GM19468 (cell line): ENCODE measurements at regions not wholly inside any gene's neighbourhood (a gene's known extent, or its start where the extent isn't known, plus 50 kb on each side); places are given as distances from the start of the nearest gene placed in this dataset.

Experiments used
- ATAC-seq: cut with Tn5 transposase; IDR thresholded peaks from one replicate; pipeline ENCODE4 v1.9.1; 2021; ENCODE audit warnings: mild to moderate bottlenecking, moderate library complexity, moderate number of reproducible peaks; ENCODE audit not compliant: unreplicated experiment; ENCODE audit errors: extremely low read depth

GRCh38 chr1:37085393-37085792, 51.1 kb upstream of the GRIK3 start:
- ATAC-seq, result no peak

GRCh38 chr1:37089750-37090149, 55.4 kb upstream of the GRIK3 start:
- ATAC-seq, result no peak

- ATAC-seq, result no peak
These were observed 56.4 kb upstream of the GRIK3 start for GRCh38 chr1:37090671-37091070.

- no peak for ATAC-seq
These were observed 58.6 kb upstream of the GRIK3 start for GRCh38 chr1:37092937-37093336.

GRCh38 chr1:37094302-37094701, 60.0 kb upstream of the GRIK3 start:
- no peak for ATAC-seq

- ATAC-seq, result no peak
These were observed 62.2 kb upstream of the GRIK3 start for GRCh38 chr1:37096523-37096922.

- ATAC-seq, result no peak
These were observed 63.4 kb upstream of the GRIK3 start for GRCh38 chr1:37097731-37098130.

GRCh38 chr1:37098237-37098636, 63.9 kb upstream of the GRIK3 start:
- no peak for ATAC-seq

- ATAC-seq, result no peak
These were observed 66.0 kb upstream of the GRIK3 start for GRCh38 chr1:37100310-37100709.

GRCh38 chr1:37102656-37103382, 68.5 kb upstream of the GRIK3 start:
- no peak for ATAC-seq

- ATAC-seq, result no peak
These were observed 71.6 kb upstream of the GRIK3 start for GRCh38 chr1:37105911-37106310.

- ATAC-seq, result no peak
These were observed 73.0 kb upstream of the GRIK3 start for GRCh38 chr1:37107153-37107907.

- no peak for ATAC-seq
These were observed 74.4 kb upstream of the GRIK3 start for GRCh38 chr1:37108596-37109188.

- ATAC-seq, result no peak
These were observed 78.1 kb upstream of the GRIK3 start for GRCh38 chr1:37112430-37112829.

GRCh38 chr1:37113285-37113997, 79.1 kb upstream of the GRIK3 start:
- ATAC-seq, result no peak

- no peak for ATAC-seq
These were observed 84.5 kb upstream of the GRIK3 start for GRCh38 chr1:37118790-37119189.

- ATAC-seq, result no peak
These were observed 86.0 kb upstream of the GRIK3 start for GRCh38 chr1:37120279-37120678.

GRCh38 chr1:37123276-37124115, 89.2 kb upstream of the GRIK3 start:
- no peak for ATAC-seq

GRCh38 chr1:37124501-37124900, 90.2 kb upstream of the GRIK3 start:
- no peak for ATAC-seq

GRCh38 chr1:37125295-37125694, 91.0 kb upstream of the GRIK3 start:
- no peak for ATAC-seq
